ENCODE measurements at regions not wholly inside any gene's neighbourhood (a gene's known extent, or its start where the extent isn't known, plus 50 kb on each side); places are given as distances from the start of the nearest gene placed in this dataset.

DNA sequence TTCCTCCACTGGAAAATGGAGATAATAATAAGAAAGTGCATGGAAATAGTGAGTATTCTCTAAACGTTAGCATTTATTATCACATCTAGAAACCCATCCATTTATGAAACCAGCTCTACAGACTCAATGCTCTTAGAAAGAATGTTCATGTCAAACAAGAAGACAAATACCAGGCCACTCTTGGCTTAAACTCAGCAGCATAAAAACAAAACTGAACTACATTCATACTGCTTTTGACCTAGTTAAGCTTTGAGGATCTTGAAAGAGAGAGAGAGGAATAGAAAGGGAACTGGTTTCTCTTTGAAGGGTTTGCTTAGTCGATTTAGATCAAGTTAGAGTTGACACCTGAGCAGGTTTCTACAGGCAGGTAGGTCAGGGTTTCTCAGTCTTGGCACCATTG, 332.9 kb upstream of the PRKCQ start:
- no peak for TF ChIP-seq HDGF (IDR thresholded peaks at IDR 0.05; ENCODE audit: borderline replicate concordance)
- no peak for TF ChIP-seq CTBP1 (IDR thresholded peaks at IDR 0.05; ENCODE audit: borderline replicate concordance)
- no peak for TF ChIP-seq BHLHE40 (IDR thresholded peaks at IDR 0.05; ENCODE audit: borderline replicate concordance)
- no peak for TF ChIP-seq FOXM1 (IDR thresholded peaks at IDR 0.05; ENCODE audit: borderline replicate concordance)
- TF ChIP-seq ZNF384 (IDR thresholded peaks at IDR 0.05) = no peak
- TF ChIP-seq TARDBP (IDR thresholded peaks at IDR 0.05) = no peak
- TF ChIP-seq ELF4 (IDR thresholded peaks at IDR 0.05) = no peak
- TF ChIP-seq SUZ12 (IDR thresholded peaks at IDR 0.05) = no peak

All from HEK293T (cell line).